Naive B cell (primary cell): ENCODE measurements at regions not wholly inside any gene's neighbourhood (a gene's known extent, or its start where the extent isn't known, plus 50 kb on each side); places are given as distances from the start of the nearest gene placed in this dataset.
A peak's percentile ranks its signal among the peaks of the same experiment; 100 is the strongest.
"Not testable (repeated sequence)": the region's sequence is repeated elsewhere in the genome, so short reads cannot be mapped to it uniquely, and the experiment has no call there.

ENCODE experiments used
- ATAC-seq, 2 donors: fragments of 150-1000 bp; cut with Tn5 transposase; 2 replicates each; pipeline ENCODE4 v1.10.0; 2021; ENCODE audit warnings: low read depth in 2 of 2, mild to moderate bottlenecking in 2 of 2, moderate library complexity in 2 of 2
- DNase-seq: peaks from one replicate; pipeline ENCODE4 v3.0.0; 2022
- H3K27ac Mint-ChIP-seq, 6 donors: one replicate each; pipeline ENCODE4 v1.8.0; 2020 to 2022; ENCODE audit warnings: mild to moderate bottlenecking in 6 of 6, mixed read lengths in 6 of 6, moderate library complexity in 5 of 6, inconsistent platforms in 2 of 6
- H3K27me3 Mint-ChIP-seq, 3 donors: one replicate each; pipeline ENCODE4 v1.8.0; 2021 to 2022; ENCODE audit warnings: mixed read lengths in 3 of 3, mild to moderate bottlenecking in 1 of 3
- H3K36me3 Mint-ChIP-seq, 2 donors: one replicate each; pipeline ENCODE4 v1.8.0; 2020 to 2022; ENCODE audit warnings: mixed read lengths in 2 of 2, inconsistent platforms in 1 of 2, mild to moderate bottlenecking in 1 of 2
- H3K4me1 Mint-ChIP-seq, 3 donors: one replicate each; pipeline ENCODE4 v1.8.0; 2020 to 2022; ENCODE audit warnings: mixed read lengths in 3 of 3, inconsistent platforms in 1 of 3, mild to moderate bottlenecking in 1 of 3, moderate library complexity in 1 of 3
- H3K4me3 Mint-ChIP-seq, 8 donors: one replicate each; pipeline ENCODE4 v1.8.0; 2020 to 2022; ENCODE audit warnings: mild to moderate bottlenecking in 8 of 8, mixed read lengths in 8 of 8, moderate library complexity in 8 of 8, inconsistent platforms in 2 of 8
- H3K9me3 Mint-ChIP-seq, 7 donors: one replicate each; pipeline ENCODE4 v1.8.0; 2020 to 2022; ENCODE audit warnings: mixed read lengths in 7 of 7, mild to moderate bottlenecking in 5 of 7, inconsistent platforms in 2 of 7, moderate library complexity in 1 of 7

DNA sequence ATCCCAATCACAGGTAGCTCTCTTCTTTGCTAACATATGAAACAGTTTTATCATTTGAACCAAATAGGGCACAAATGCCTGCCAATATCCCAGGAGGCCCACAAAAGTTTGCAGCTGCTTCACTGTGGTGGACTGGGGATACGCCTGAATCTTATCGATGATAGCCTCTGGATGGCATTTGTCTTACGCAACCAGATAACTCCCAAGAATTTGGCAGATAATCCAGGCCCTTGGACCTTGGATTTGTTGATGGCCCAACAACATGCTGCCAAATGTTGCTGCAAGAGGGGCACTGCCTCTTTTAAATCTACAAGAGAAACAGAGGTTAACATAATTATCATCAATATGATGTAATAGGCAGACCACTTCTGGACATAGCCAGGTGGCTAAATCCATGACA is 587.1 kb upstream of the LRRTM4 start:
- H3K27me3 Mint-ChIP-seq: no peaks in the 10 kb centered on the region
- no peak overlapping the region for H3K4me3 Mint-ChIP-seq
- no peak for DNase-seq
- H3K27ac Mint-ChIP-seq: no peak overlapping the region
- no peaks in the 10 kb centered on the region for H3K4me1 Mint-ChIP-seq
- H3K36me3 Mint-ChIP-seq: no peaks in the 10 kb centered on the region
- ATAC-seq: no peak
- H3K9me3 Mint-ChIP-seq: peaks cover 4 to 29% (median 11%) of the 10 kb centered on the region in 7 donors

DNA sequence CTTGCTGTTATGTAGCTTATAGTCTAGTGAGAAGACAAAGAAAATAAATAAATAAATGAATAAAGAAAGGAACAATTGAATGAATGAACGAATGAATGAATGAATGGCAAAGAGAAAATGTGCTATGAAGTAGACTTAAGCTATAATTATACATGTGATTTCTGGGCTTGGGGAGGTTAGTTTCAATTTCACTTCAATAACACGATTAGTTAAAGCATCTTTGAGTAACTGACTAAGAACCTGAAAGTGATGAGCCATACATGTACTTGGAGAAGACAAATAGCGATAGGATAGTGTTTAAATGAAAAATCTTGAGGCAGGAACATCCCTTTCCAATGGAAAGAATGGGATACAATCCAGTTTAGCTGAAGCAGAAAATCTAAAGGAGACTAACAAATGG is 593.1 kb upstream of the LRRTM4 start:
- no peak for ATAC-seq
- Mint-ChIP-seq H3K4me3 (no peak overlapping the region), H3K9me3 (peaks cover 4 to 13% (median 10%) of the 10 kb centered on the region in 7 donors), H3K4me1 (no peaks in the 10 kb centered on the region), H3K36me3 (no peaks in the 10 kb centered on the region), H3K27ac (no peak overlapping the region), H3K27me3 (no peaks in the 10 kb centered on the region)
- DNase-seq: no peak

- no peaks in the 10 kb centered on the region for H3K36me3 Mint-ChIP-seq
- no peaks in the 10 kb centered on the region for H3K4me1 Mint-ChIP-seq
These were observed 595.9 kb upstream of the LRRTM4 start for GRCh38 chr2:78118037-78118436.

GRCh38 chr2:78120275-78120674 is 598.1 kb upstream of the LRRTM4 start:
- H3K27me3 Mint-ChIP-seq: no peaks in the 10 kb centered on the region
- no peaks in the 10 kb centered on the region for H3K4me1 Mint-ChIP-seq
- DNase-seq: no peak
- H3K4me3 Mint-ChIP-seq: no peak overlapping the region
- H3K9me3 Mint-ChIP-seq: peaks cover 0 to 9% (median 2%) of the 10 kb centered on the region in 7 donors
- H3K27ac Mint-ChIP-seq: no peak overlapping the region
- no peaks in the 10 kb centered on the region for H3K36me3 Mint-ChIP-seq
- ATAC-seq: no peak

More at GRCh38 chr2:78118037-78118436, 595.9 kb upstream of the LRRTM4 start:
- Mint-ChIP-seq H3K27me3 (no peaks in the 10 kb centered on the region), H3K9me3 (peaks cover 0 to 13% (median 3%) of the 10 kb centered on the region in 7 donors), H3K4me3 (no peak overlapping the region), H3K27ac (no peak overlapping the region)
- DNase-seq (no peak), ATAC-seq (no peak)

GRCh38 chr2:78125042-78125441 is 602.9 kb upstream of the LRRTM4 start:
- Mint-ChIP-seq H3K4me3 (no peak overlapping the region), H3K4me1 (no peaks in the 10 kb centered on the region), H3K9me3 (peaks cover 0 to 3% (median 0%) of the 10 kb centered on the region in 7 donors), H3K27ac (no peak overlapping the region), H3K27me3 (no peaks in the 10 kb centered on the region), H3K36me3 (no peaks in the 10 kb centered on the region)
- no peak for DNase-seq
- ATAC-seq: no peak

- H3K4me1 Mint-ChIP-seq: no peaks in the 10 kb centered on the region
- DNase-seq: no peak
- peak overlapping the region in 1 of 8 donors; percentile 75 for H3K4me3 Mint-ChIP-seq
- H3K36me3 Mint-ChIP-seq: no peaks in the 10 kb centered on the region
- no peak for ATAC-seq
- H3K27me3 Mint-ChIP-seq: no peaks in the 10 kb centered on the region
- H3K9me3 Mint-ChIP-seq: peaks cover 0 to 3% (median 0%) of the 10 kb centered on the region in 7 donors
- peak overlapping the region in 1 of 6 donors; percentile 33 for H3K27ac Mint-ChIP-seq
These were observed 605.2 kb upstream of the LRRTM4 start for GRCh38 chr2:78127424-78127823.

GRCh38 chr2:78132391-78133370 is 610.5 kb upstream of the LRRTM4 start:
- H3K4me3 Mint-ChIP-seq: no peak overlapping the region
- H3K27ac Mint-ChIP-seq: no peak overlapping the region
- no peaks in the 10 kb centered on the region for H3K27me3 Mint-ChIP-seq
- DNase-seq: no peak
- no peaks in the 10 kb centered on the region for H3K36me3 Mint-ChIP-seq
- H3K9me3 Mint-ChIP-seq: peaks cover 0 to 3% (median 0%) of the 10 kb centered on the region in 7 donors
- no peaks in the 10 kb centered on the region for H3K4me1 Mint-ChIP-seq
- no peak for ATAC-seq

GRCh38 chr2:78145395-78145996 is 623.3 kb upstream of the LRRTM4 start:
- ATAC-seq (no peak), DNase-seq (no peak)
- no peak overlapping the region for H3K27ac Mint-ChIP-seq
- H3K36me3 Mint-ChIP-seq: no peaks in the 10 kb centered on the region
- H3K9me3 Mint-ChIP-seq: no peaks in the 10 kb centered on the region
- no peaks in the 10 kb centered on the region for H3K4me1 Mint-ChIP-seq
- H3K4me3 Mint-ChIP-seq: no peak overlapping the region
- no peaks in the 10 kb centered on the region for H3K27me3 Mint-ChIP-seq

DNA sequence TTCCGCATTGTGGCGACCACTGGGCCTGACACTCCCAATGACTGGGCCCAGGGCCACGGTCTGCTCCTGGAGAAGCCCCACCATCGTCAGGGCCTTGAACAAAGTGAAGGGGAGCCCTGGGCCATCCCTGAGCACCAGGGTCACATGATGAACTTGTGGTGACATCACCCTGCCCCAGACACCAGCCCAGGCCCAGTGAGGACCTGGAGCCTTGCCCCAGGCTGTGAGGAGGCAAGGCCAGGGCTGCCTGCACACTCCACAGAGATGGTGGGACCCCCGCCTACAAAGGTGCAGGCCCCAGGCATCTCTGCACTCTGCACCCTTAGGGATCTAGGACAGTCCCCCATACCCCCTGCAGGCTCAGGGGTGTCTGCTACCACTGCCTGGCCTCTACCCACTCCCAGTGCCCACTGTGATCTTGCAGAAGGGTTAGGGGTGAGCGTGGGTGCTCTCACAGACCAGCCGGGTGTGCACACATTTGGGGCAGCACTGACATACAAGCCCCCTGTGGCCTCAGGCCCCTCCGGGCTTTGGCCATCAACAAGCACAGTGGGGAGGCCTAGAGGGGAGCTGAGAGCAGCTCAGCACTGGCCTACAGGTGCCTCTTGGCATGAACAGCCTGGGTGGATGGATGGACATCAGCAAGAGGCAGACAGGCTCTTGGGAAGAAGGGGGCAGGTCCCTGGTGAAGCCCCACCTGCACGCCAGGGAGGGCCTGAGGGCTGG is 624.0 kb upstream of the LRRTM4 start:
- DNase-seq: no peak
- H3K36me3 Mint-ChIP-seq: no peaks in the 10 kb centered on the region
- H3K9me3 Mint-ChIP-seq: no peaks in the 10 kb centered on the region
- no peaks in the 10 kb centered on the region for H3K27me3 Mint-ChIP-seq
- no peaks in the 10 kb centered on the region for H3K4me1 Mint-ChIP-seq
- no peak for ATAC-seq
- no peak overlapping the region for H3K4me3 Mint-ChIP-seq
- no peak overlapping the region for H3K27ac Mint-ChIP-seq

GRCh38 chr2:78147466-78147865 is 625.3 kb upstream of the LRRTM4 start:
- H3K36me3 Mint-ChIP-seq: no peaks in the 10 kb centered on the region
- H3K9me3 Mint-ChIP-seq: peaks cover 0 to 3% (median 0%) of the 10 kb centered on the region in 7 donors
- ATAC-seq (no peak), DNase-seq (no peak)
- H3K4me3 Mint-ChIP-seq: no peak overlapping the region
- no peaks in the 10 kb centered on the region for H3K27me3 Mint-ChIP-seq
- no peak overlapping the region for H3K27ac Mint-ChIP-seq
- H3K4me1 Mint-ChIP-seq: no peaks in the 10 kb centered on the region

DNA sequence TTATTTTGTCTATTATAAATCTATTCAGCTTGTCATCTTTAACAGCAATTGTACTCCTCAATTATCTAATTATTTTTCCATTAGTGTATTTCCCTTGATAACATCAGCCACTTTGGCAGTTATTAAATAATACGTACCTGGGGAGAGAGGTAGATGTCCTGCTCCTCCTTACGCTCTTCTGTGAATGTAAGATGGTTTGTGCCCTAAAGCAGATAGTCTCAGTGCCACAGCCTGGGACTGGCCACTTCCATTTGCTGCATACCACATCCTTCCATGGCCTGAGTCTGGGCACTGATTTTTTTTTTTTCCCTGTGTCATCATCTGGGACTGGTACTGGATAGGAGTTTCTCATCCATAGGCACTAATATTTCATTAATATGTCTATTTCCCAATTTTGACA is 632.4 kb upstream of the LRRTM4 start:
- no peaks in the 10 kb centered on the region for H3K27me3 Mint-ChIP-seq
- peaks cover 0 to 8% (median 5%) of the 10 kb centered on the region in 7 donors for H3K9me3 Mint-ChIP-seq
- H3K4me1 Mint-ChIP-seq: no peaks in the 10 kb centered on the region
- ATAC-seq: no peak
- no peak overlapping the region for H3K27ac Mint-ChIP-seq
- no peaks in the 10 kb centered on the region for H3K36me3 Mint-ChIP-seq
- no peak overlapping the region for H3K4me3 Mint-ChIP-seq
- no peak for DNase-seq

DNA sequence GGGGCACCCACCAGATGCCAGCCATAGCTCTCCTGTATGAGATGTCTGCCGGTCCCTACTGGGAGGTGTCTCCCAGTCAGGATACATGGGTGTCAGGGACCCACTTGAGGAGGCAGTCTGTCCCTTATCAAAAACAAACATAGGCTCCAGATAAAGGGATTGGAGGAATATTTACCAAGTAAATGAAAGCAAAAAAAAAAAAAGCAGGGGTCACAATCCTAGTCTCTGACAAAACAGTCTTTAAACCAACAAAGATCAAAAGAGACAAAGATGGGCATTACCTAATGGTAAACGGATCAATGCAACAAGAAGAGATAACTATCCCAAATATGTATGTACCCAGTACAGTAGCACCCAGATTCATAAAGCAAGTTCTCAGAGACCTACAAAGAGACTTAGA is 640.0 kb upstream of the LRRTM4 start:
- H3K27ac Mint-ChIP-seq: no peak overlapping the region
- no peaks in the 10 kb centered on the region for H3K4me1 Mint-ChIP-seq

DNA sequence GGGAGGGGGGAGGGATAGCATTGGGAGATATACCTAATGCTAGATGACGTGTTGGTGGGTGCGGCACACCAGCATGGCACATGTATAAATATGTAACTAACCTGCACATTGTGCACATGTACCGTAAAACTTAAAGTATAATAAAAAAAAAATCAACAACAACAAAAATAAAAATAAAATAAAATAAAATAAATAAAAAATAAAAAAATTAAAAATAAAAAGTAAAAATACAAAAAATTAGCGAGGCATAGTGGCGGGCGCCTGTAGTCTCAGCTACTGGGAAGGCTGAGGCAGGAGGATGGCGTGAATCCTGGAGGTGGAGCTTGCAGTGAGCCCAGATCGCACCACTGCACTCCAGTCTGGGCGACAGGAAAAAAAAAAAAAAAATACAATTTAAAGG is 650.0 kb upstream of the LRRTM4 start:
- not testable (repeated sequence) for ATAC-seq, H3K27me3 Mint-ChIP-seq, H3K4me1 Mint-ChIP-seq, DNase-seq, H3K4me3 Mint-ChIP-seq, H3K27ac Mint-ChIP-seq, H3K36me3 Mint-ChIP-seq
- H3K9me3 Mint-ChIP-seq: peaks cover 0 to 12% (median 3%) of the 10 kb centered on the region in 7 donors

More for the DNA sequence above, 640.0 kb upstream of the LRRTM4 start:
- no peak overlapping the region for H3K4me3 Mint-ChIP-seq
- DNase-seq (no peak), ATAC-seq (no peak)
- peaks cover 0 to 15% (median 8%) of the 10 kb centered on the region in 7 donors for H3K9me3 Mint-ChIP-seq
- H3K27me3 Mint-ChIP-seq: no peaks in the 10 kb centered on the region
- H3K36me3 Mint-ChIP-seq: no peaks in the 10 kb centered on the region
